ENCODE measurements at regions not wholly inside any gene's neighbourhood (a gene's known extent, or its start where the extent isn't known, plus 50 kb on each side); places are given as distances from the start of the nearest gene placed in this dataset.

GRCh38 chr9:78654324-78654723 lies 357.4 kb downstream of the PSAT1 start:
- H3K4me1 ChIP-seq (ENCODE audit: control insufficient read depth, extremely low read depth, insufficient read depth, low read length), result no peaks in the 10 kb centered on the region
- no peak for DNase-seq (ENCODE audit: low read depth, low spot score)
- no peak for TF ChIP-seq CTCF (IDR thresholded peaks at IDR 0.05; ENCODE audit: extremely low read depth in 1 of 2, insufficient read depth in 1 of 2, low read depth in 1 of 2, low read length in 2 of 2)
- TF ChIP-seq POLR2AphosphoS5 (IDR thresholded peaks at IDR 0.05; ENCODE audit: insufficient read depth, low read depth, low read length), result no peak
- TF ChIP-seq FOS (IDR thresholded peaks at IDR 0.05; ENCODE audit: borderline replicate concordance, insufficient read depth, low read length), result no peak
- TF ChIP-seq GATA2 (IDR thresholded peaks at IDR 0.05; ENCODE audit: insufficient read depth, insufficient read length, low read depth, low read length), result no peak
- TF ChIP-seq MYC (IDR thresholded peaks at IDR 0.05; ENCODE audit: low read depth, low read length), result no peak
- no peak for TF ChIP-seq POLR2A (IDR thresholded peaks at IDR 0.05; ENCODE audit: low read depth, low read length)
- no peaks in the 10 kb centered on the region for H4K20me1 ChIP-seq (replicated peaks; ENCODE audit: control insufficient read depth, extremely low read depth, insufficient read depth, low read length)
- no peaks in the 10 kb centered on the region for H3K9me1 ChIP-seq (replicated peaks; ENCODE audit: control insufficient read depth, extremely low read depth, insufficient read depth, low read length)
- H3K4me3 ChIP-seq (replicated peaks in 1 of 3; ENCODE audit: insufficient read depth in 1 of 3, low read depth in 1 of 3, low read length in 3 of 3), result no peak overlapping the region
- H3K27me3 ChIP-seq (ENCODE audit: control insufficient read depth in 2 of 2, insufficient read depth in 2 of 2, low read length in 2 of 2), result no peaks in the 10 kb centered on the region
- no peak overlapping the region for H3K4me2 ChIP-seq (ENCODE audit: insufficient read depth, low read length)
- dilution Hi-C loops (cut with MboI; ENCODE audit: extremely low pct_ligation_motif_present, low sequenced_read_pairs) (no loop called here), intact Hi-C loops (cut with micrococcal nuclease) (no loop called here)
- FAIRE-seq, result no peak
- CTCF ChIA-PET, result no interaction called here
- no TSS peak for BruUV-seq (replicated peaks)
- POLR2A ChIA-PET, result no interaction called here
- H3K9ac ChIP-seq (replicated peaks; ENCODE audit: extremely low read depth, insufficient read depth, low read length), result no peak overlapping the region
- no peaks in the 10 kb centered on the region for H3K79me2 ChIP-seq (ENCODE audit: control insufficient read depth, insufficient read depth, low read length)
- no peak overlapping the region for H3K27ac ChIP-seq (ENCODE audit: insufficient read depth, low read depth, low read length)
- H2AFZ ChIP-seq (ENCODE audit: low read depth, low read length), result no peak overlapping the region
- no peaks in the 10 kb centered on the region for H3K36me3 ChIP-seq (ENCODE audit: control insufficient read depth in 2 of 2, extremely low read depth in 1 of 2, insufficient read depth in 2 of 2, low read length in 2 of 2)
- no peaks in the 10 kb centered on the region for H3K9me3 ChIP-seq (replicated peaks; ENCODE audit: control insufficient read depth, insufficient read depth, low read length)

GRCh38 chr9:78663369-78663768 lies 366.4 kb downstream of the PSAT1 start:
- dilution Hi-C loops (cut with MboI; ENCODE audit: extremely low pct_ligation_motif_present, low sequenced_read_pairs) (no loop called here), intact Hi-C loops (cut with micrococcal nuclease) (loop anchor here (10.0 kb wide), 1 partner anchor 59 kb away; no protein-coding TSS in a partner anchor)
- no peaks in the 10 kb centered on the region for H3K79me2 ChIP-seq (ENCODE audit: control insufficient read depth, insufficient read depth, low read length)
- no peaks in the 10 kb centered on the region for H3K9me3 ChIP-seq (replicated peaks; ENCODE audit: control insufficient read depth, insufficient read depth, low read length)
- H3K27ac ChIP-seq (ENCODE audit: insufficient read depth, low read depth, low read length), result no peak overlapping the region
- H2AFZ ChIP-seq (ENCODE audit: low read depth, low read length), result no peak overlapping the region
- no peak overlapping the region for H3K9ac ChIP-seq (replicated peaks; ENCODE audit: extremely low read depth, insufficient read depth, low read length)
- H3K4me3 ChIP-seq (replicated peaks in 1 of 3; ENCODE audit: insufficient read depth in 1 of 3, low read depth in 1 of 3, low read length in 3 of 3), result no peak overlapping the region
- DNase-seq (ENCODE audit: low read depth, low spot score) (no peak), FAIRE-seq (no peak)
- ChIA-PET CTCF (no interaction called here), POLR2A (no interaction called here)
- H3K4me1 ChIP-seq (ENCODE audit: control insufficient read depth, extremely low read depth, insufficient read depth, low read length), result no peaks in the 10 kb centered on the region
- H3K4me2 ChIP-seq (ENCODE audit: insufficient read depth, low read length), result no peak overlapping the region
- H4K20me1 ChIP-seq (replicated peaks; ENCODE audit: control insufficient read depth, extremely low read depth, insufficient read depth, low read length), result no peaks in the 10 kb centered on the region
- no TSS peak for BruUV-seq (replicated peaks)
- TF ChIP-seq FOS (IDR thresholded peaks at IDR 0.05; ENCODE audit: borderline replicate concordance, insufficient read depth, low read length) (no peak), JUN (IDR thresholded peaks at IDR 0.05; ENCODE audit: borderline replicate concordance, insufficient read depth, insufficient read length, low read depth) (no peak), MAX (IDR thresholded peaks at IDR 0.05; ENCODE audit: insufficient read depth, insufficient read length) (no peak), CTCF (IDR thresholded peaks at IDR 0.05; ENCODE audit: extremely low read depth in 1 of 2, insufficient read depth in 1 of 2, low read depth in 1 of 2, low read length in 2 of 2) (no peak), MYC (IDR thresholded peaks at IDR 0.05; ENCODE audit: low read depth, low read length) (no peak), EZH2 (IDR thresholded peaks at IDR 0.05; ENCODE audit: borderline replicate concordance, low read depth, low read length, severe bottlenecking) (no peak), GATA2 (IDR thresholded peaks at IDR 0.05; ENCODE audit: insufficient read depth, insufficient read length, low read depth, low read length) (no peak), POLR2A (IDR thresholded peaks at IDR 0.05; ENCODE audit: low read depth, low read length) (no peak), POLR2AphosphoS5 (IDR thresholded peaks at IDR 0.05; ENCODE audit: insufficient read depth, low read depth, low read length) (no peak)
- H3K27me3 ChIP-seq (ENCODE audit: control insufficient read depth in 2 of 2, insufficient read depth in 2 of 2, low read length in 2 of 2), result no peaks in the 10 kb centered on the region
- H3K9me1 ChIP-seq (replicated peaks; ENCODE audit: control insufficient read depth, extremely low read depth, insufficient read depth, low read length), result no peaks in the 10 kb centered on the region
- no peaks in the 10 kb centered on the region for H3K36me3 ChIP-seq (ENCODE audit: control insufficient read depth in 2 of 2, extremely low read depth in 1 of 2, insufficient read depth in 2 of 2, low read length in 2 of 2)
